Body of pancreas (tissue), 4 donors: ENCODE measurements at regions not wholly inside any gene's neighbourhood (a gene's known extent, or its start where the extent isn't known, plus 50 kb on each side); places are given as distances from the start of the nearest gene placed in this dataset.

Source experiments
- ATAC-seq: fragments of 150-250 bp; one replicate; pipeline ENCODE4 v1.9.1; 2016
- DNase-seq, 4 donors: peaks; one replicate each; pipeline ENCODE4 v3.0.0-alpha.2; 2019
- H3K27ac ChIP-seq, 4 donors: fragments of 200-600 bp; sonication (generic); 1 replicate in 3 of 4; 2 replicates in 1 of 4; pipeline versions ENCODE4 v1.5.1 to v1.6.1; 2016 to 2019; ENCODE audit warnings: mild to moderate bottlenecking in 1 of 4, mixed read lengths in 1 of 4, moderate library complexity in 1 of 4
- H3K27me3 ChIP-seq, 2 donors: fragments of 200-600 bp; sonication (generic); one replicate each; pipeline ENCODE4 v1.6.0; 2016; ENCODE audit warnings: mild to moderate bottlenecking in 1 of 2
- H3K36me3 ChIP-seq, 2 donors: fragments of 200-600 bp; sonication (generic); replicated peaks in 1 of 2; 2 replicates each; pipeline ENCODE4 v1.5.1; 2016; ENCODE audit warnings: low read depth in 2 of 2; ENCODE audit not compliant: insufficient read depth in 1 of 2
- H3K4me1 ChIP-seq: fragments of 200-600 bp; sonication (generic); one replicate; pipeline ENCODE4 v1.6.0; 2016
- H3K4me3 ChIP-seq, 2 donors: fragments of 200-600 bp; sonication (generic); 1 replicate in 1 of 2; 2 replicates in 1 of 2; pipeline ENCODE4 v1.5.1; 2016 to 2019
- H3K9me3 ChIP-seq, 3 donors: fragments of 200-600 bp; sonication (generic); 1 replicate in 2 of 3; 2 replicates in 1 of 3; pipeline ENCODE4 v1.5.1; 2016
- POLR2A ChIP-seq, 3 donors: fragments of 450-650 bp; IDR thresholded peaks; one replicate each; pipeline ENCODE4 v1.6.1; 2016; ENCODE audit warnings: antibody characterized with exemption in 3 of 3, mild to moderate bottlenecking in 2 of 3
- WGBS, 2 donors: methylation state at CpG; one replicate each; pipeline ENCODE4 v1.1.5; 2017; 5-methylcytosine and 5-hydroxymethylcytosine counted together
- intact Hi-C: fragments of 100-400 bp; cut with DNase I; formaldehyde crosslinking; loops from one replicate; pipeline ENCODE4 v1.15.1; 2023
- TF ChIP-seq, protein P1 (sequence below), 7 experiments: fragments of 450-650 bp in 4 of 7; fragments of 200-600 bp in 3 of 7; sonication (generic) in 3 of 7; IDR thresholded peaks; one replicate each; pipeline ENCODE4 v1.5.1; 2016 to 2019; ENCODE audit warnings: antibody characterized with exemption in 7 of 7

DNA sequence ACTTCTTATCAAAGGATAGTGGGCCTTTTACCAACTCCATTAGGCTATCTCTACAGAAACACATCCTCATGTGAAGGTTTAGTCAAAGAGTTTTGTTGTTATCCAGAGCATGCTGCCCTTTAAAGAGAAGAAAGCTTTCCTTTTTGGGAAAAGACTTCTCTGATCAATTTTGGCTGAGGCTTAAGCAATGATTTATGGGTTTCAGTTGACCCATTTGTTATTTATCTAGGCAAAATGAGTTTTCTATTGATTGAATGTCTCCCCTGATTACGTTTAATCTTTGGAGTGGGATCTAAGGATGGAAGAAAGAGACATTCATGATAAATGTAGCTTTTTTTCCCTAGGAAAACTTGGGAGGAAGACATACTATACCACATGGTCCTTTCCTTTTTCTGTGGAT, 326.6 kb upstream of the JAG1 start:
- no peaks in the 10 kb centered on the region for H3K36me3 ChIP-seq
- intact Hi-C loops: no loop called here
- no peaks in the 10 kb centered on the region for H3K4me1 ChIP-seq
- no peak for TF ChIP-seq POLR2A (IDR thresholded peaks at IDR 0.05)
- TF ChIP-seq, protein P1, sequence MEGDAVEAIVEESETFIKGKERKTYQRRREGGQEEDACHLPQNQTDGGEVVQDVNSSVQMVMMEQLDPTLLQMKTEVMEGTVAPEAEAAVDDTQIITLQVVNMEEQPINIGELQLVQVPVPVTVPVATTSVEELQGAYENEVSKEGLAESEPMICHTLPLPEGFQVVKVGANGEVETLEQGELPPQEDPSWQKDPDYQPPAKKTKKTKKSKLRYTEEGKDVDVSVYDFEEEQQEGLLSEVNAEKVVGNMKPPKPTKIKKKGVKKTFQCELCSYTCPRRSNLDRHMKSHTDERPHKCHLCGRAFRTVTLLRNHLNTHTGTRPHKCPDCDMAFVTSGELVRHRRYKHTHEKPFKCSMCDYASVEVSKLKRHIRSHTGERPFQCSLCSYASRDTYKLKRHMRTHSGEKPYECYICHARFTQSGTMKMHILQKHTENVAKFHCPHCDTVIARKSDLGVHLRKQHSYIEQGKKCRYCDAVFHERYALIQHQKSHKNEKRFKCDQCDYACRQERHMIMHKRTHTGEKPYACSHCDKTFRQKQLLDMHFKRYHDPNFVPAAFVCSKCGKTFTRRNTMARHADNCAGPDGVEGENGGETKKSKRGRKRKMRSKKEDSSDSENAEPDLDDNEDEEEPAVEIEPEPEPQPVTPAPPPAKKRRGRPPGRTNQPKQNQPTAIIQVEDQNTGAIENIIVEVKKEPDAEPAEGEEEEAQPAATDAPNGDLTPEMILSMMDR (IDR thresholded peaks at IDR 0.05): no peak
- H3K4me3 ChIP-seq: no peak overlapping the region
- H3K27me3 ChIP-seq: no peaks in the 10 kb centered on the region
- no peak for ATAC-seq
- DNase-seq: no peak
- H3K27ac ChIP-seq: no peak overlapping the region
- WGBS, 2 donors: 36 to 43% methylated on average over 1 of the region's 1 CpG
- H3K9me3 ChIP-seq: no peaks in the 10 kb centered on the region

DNA sequence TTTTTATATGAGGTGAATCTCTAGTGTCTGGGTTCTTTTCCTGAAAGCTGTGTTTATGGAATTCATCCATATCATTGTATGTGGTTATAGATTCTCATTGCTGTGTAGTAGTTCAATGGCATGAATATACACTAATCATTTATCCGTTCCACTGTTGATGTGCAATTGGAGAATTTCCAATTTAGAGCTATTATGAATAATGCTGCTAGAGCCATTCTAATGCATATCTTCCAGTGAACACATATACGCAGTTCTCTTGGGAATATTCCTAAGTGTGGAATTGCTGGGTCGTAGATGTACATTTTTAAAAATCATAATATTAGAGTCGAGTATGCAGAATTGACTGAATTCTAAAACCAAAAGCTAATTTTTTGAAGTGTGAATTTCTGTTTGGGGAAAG, 327.5 kb upstream of the JAG1 start:
- Histone ChIP-seq H3K4me3 (no peak overlapping the region), H3K27me3 (no peaks in the 10 kb centered on the region), H3K9me3 (no peaks in the 10 kb centered on the region), H3K4me1 (no peaks in the 10 kb centered on the region), H3K36me3 (no peaks in the 10 kb centered on the region), H3K27ac (no peak overlapping the region)
- no peak for DNase-seq
- intact Hi-C loops: no loop called here
- ATAC-seq: no peak
- TF ChIP-seq, protein P1 (IDR thresholded peaks at IDR 0.05): no peak
- TF ChIP-seq POLR2A (IDR thresholded peaks at IDR 0.05): no peak
- 71 to 84% methylated on average over 4 of the region's 4 CpGs for WGBS, 2 donors

DNA sequence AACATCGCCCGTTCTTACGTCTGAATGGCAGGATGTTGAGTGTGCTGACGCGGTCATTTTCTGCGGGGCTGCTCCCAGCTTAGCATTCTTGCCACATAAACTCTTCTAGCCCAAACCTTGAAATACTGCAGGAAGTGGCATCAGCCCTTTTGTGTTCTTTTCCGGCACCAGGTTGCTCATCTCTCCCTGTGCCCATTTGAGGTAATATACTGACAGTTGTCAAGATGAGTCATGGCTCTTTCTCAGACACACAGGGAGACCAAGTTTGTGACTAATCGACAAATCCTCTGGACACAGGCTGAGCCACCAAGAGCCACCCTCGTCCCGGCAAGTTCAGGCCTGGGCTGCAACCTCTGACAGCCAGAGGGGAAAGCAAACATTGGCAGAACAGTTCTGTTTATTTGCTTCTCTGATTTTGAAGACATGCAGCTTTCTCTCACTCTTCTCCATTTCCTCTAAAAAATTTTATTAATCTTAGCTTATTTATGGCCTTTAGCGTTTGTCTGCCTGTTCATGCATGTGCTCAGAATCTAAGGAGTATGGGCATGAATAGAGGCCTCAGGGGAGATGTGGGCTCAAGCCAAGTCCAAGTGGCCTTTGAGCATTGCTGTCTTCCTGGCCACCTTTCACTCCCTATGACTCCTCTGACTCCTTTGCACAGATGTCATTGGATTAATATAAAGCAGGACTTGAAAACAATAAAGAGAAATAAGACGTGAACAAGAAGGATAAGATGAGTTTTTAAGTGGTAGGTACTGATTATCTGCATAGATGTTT, 328.2 kb upstream of the JAG1 start:
- Histone ChIP-seq H3K27me3 (no peaks in the 10 kb centered on the region), H3K9me3 (no peaks in the 10 kb centered on the region), H3K27ac (no peak overlapping the region), H3K36me3 (no peaks in the 10 kb centered on the region), H3K4me3 (no peak overlapping the region), H3K4me1 (no peaks in the 10 kb centered on the region)
- ATAC-seq (no peak), DNase-seq (no peak)
- TF ChIP-seq, protein P1 (IDR thresholded peaks at IDR 0.05): no peak
- TF ChIP-seq POLR2A (IDR thresholded peaks at IDR 0.05): no peak
- 65 to 72% methylated on average over 12 of the region's 12 CpGs for WGBS, 2 donors
- intact Hi-C loops: no loop called here

DNA sequence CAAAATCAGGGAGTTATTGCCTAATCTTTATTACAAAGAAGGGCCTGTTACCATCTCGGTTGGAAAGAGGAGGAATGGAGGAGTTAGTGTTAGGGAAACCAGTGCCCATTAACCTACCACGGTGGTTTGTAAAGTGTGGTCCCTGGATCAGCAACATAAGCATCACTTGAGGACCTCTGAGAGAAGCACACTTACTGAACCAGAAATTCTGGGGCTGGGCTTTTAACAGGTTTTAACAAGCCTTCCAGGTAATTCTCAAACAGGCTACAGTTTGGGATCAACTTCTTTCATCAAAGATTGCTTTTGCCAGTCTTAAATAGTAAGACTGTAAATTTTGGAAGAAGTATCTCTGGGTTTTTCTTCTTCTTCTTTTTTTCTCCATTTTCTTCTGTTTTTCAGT, 329.5 kb upstream of the JAG1 start:
- Histone ChIP-seq H3K4me3 (no peak overlapping the region), H3K36me3 (no peaks in the 10 kb centered on the region), H3K9me3 (no peaks in the 10 kb centered on the region), H3K27ac (no peak overlapping the region), H3K4me1 (no peaks in the 10 kb centered on the region), H3K27me3 (no peaks in the 10 kb centered on the region)
- TF ChIP-seq, protein P1 (IDR thresholded peaks at IDR 0.05): no peak
- TF ChIP-seq POLR2A (IDR thresholded peaks at IDR 0.05): no peak
- DNase-seq: no peak
- no peak for ATAC-seq
- WGBS, 2 donors: 78 to 89% methylated on average over 2 of the region's 2 CpGs
- intact Hi-C loops: no loop called here

DNA sequence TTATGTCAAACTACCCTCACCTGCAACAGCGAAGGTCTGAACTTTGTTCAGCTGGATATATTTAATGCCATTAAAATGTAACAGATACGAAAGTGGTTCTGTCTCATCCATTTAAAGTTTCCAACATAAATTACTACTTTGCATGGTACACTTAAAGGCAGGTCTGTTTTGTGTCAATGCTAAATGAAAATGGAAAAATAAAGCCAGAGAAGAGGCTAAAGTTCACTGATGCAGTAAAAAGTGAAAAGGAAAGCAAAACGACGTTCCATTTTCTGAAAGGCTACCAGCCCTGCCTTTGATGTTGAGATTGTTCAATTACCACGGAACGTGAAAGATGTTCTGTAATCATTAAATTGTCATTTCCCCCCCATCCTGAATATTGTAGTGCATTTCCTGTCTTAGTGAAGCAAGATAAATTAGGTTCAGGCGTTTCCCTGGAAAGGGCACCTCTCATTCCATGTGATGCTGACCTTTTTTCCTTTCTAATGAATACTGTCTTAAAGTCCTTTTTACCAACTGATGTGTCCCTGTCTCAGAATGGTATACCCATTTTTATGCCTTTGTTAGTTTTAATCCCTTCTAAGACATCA, 334.7 kb upstream of the JAG1 start:
- Histone ChIP-seq H3K4me3 (no peak overlapping the region), H3K27me3 (no peaks in the 10 kb centered on the region), H3K9me3 (no peaks in the 10 kb centered on the region), H3K36me3 (no peaks in the 10 kb centered on the region), H3K4me1 (no peaks in the 10 kb centered on the region), H3K27ac (no peak overlapping the region)
- DNase-seq: no peak
- TF ChIP-seq POLR2A (IDR thresholded peaks at IDR 0.05): no peak
- TF ChIP-seq, protein P1 (IDR thresholded peaks at IDR 0.05): no peak
- intact Hi-C loops: no loop called here
- ATAC-seq: no peak
- 56% methylated on average over 7 of the region's 7 CpGs for WGBS, 2 donors
